HG03045 (cell line): ENCODE measurements at regions not wholly inside any gene's neighbourhood (a gene's known extent, or its start where the extent isn't known, plus 50 kb on each side); places are given as distances from the start of the nearest gene placed in this dataset.

ENCODE experiments used
- ATAC-seq: cut with Tn5 transposase; IDR thresholded peaks from one replicate; pipeline ENCODE4 v1.9.1; 2021; ENCODE audit warnings: mild to moderate bottlenecking, moderate library complexity; ENCODE audit not compliant: unreplicated experiment

DNA sequence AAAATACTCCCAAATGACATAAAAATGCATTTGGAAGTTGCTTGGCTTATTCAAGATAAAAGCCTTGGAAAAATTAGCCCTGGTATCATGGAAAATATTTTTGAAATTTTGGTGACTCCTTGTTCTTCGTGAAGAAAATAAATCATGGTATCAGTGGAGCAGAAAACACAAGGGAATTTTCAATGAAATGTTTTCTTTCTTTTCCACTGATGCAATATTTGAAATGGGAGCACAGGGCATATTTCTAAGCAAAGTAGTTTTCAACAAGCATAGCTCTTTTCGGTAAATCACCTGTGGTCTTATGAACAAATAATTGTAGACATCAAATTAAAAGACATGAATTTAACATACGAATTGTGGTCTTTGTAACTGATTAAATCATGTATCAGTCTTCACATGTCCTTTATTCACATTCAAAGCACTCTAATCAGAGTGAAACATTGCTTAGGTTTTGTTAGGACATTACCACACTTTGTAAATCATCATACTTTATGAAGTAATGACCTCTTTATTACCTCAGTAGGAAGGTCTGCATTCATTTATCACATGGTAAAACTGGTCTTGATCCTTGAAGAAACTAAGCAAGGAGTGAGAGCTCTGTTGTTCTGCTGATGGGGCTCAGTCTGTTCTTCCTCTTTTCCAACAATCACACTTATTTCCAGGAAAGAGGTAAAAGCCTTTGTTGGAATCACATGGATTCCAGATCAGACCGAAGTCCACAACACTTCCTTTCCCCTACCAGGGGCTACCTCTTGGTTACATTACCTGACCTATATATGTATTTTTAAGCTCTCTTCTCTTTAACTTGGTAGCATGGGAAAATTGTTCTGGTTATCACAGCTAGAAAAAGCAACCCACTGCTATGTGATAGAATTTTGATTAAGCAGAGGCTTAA lies 413.5 kb upstream of the THBS1 start:
- no peak for ATAC-seq

DNA sequence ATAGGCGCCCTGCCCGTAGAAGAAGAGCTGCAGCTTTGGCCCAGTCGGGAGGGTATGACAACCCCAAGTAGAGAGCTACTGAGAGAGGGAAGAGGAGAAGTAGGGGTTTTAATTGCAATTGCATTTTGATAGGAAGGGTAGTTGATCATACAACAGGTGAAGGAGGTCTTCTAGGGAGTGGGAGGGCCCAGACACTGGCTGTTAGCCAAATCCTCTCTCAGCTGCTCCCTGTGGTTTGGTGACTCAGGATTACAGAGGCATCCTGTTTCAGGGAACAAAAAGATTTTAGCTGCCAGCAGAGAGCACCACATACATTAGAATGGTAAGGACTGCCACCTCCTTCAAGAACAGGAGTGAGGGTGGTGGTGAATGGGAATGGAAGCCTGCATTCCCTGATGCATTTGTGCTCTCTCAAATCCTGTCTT lies 408.9 kb upstream of the THBS1 start:
- ATAC-seq: no peak

DNA sequence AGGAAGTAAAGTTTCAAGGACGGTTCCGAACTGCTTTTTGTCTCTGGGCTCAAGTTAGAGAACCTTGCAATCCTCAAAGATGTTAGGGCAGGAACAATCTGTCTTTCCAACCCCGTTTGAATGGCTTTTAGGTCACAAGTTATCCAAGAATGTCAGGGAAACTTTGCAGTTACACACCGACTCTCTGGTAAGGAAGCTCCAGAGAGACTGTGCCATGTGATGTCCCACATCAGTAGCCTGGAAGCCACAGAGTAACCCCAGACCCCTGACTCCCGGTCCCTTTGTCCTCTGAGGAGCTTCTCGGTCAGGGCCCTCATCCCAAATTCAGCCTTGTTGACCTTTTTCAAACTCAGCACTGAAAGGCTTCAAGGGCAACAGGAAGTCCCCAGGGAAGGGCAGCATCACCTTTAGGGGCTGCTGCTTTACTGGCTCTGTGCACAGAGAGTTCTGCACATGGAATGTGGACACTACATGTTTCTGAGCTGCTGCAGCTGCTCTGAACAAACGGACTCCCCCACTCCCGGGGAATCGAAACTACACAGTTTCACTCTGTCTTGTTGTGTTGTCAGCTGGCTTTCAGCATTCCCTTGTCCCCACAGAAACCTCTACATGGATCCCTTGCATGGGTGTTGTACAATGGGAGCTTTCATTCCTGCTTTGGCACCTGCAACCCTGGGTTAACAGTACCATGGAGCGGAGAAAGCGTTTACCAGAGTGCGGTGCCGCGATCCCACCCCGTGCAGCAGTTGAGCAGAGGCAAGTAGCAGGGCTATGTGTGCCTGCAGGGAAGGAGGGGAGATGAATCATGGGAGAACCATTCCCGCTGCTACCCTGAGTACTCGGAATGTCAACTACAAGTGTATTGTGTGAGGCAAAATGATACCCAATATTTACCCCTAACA lies 408.2 kb upstream of the THBS1 start:
- no peak for ATAC-seq

DNA sequence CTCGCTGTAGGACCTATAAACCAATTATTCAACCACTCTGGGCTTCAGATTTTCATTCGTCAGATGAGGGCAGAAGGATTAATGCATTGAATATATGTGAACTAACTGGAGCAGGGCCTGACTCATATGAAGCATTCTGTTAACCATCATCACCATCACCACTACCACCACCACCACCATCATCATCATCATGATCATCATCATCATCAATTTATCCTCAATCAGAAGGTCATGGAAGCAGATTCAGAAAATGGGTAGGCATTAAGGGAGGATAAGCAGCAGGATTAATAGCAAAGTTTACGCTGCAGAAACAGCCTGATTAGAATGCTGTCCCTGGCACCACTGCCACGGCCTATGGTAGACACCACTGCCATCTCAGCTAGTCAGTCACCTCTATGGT lies 407.5 kb upstream of the THBS1 start:
- no peak for ATAC-seq

DNA sequence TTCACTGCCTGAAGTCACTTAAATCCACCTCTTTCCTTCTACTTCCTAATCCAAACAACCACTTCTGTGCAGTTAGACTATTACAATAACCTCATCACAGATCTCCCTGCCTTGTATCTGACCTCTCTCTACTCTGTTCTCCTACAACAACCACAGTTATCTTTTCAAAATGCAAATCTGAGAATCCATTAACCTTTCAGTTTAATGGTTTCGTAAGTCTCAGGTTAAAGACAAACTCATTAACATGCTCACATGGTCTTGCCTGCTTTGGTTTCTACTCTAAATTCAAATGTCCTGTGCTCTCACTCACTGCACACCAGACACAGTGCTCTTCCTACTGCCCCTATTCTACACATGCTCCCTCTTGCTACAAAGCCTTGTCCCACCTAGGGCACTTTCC lies 406.5 kb upstream of the THBS1 start:
- no peak for ATAC-seq

DNA sequence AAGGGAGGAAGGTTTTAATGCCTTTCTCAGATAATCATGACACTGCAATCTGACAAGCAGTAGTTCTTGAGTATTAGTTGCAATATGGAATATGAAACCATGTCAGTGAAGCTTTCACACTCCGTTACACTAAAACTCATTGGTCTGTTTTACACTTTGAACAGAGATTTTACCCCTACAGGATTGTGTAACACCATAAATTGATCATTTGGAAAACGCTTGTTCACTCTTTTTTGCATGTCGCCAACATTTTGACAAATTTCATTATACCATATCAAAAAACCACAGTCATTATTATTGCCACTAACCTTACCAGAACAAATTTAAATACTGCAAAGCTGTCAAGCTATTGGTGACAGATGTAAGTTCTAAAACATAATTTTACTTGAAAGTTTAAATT lies 404.8 kb upstream of the THBS1 start:
- no peak for ATAC-seq

DNA sequence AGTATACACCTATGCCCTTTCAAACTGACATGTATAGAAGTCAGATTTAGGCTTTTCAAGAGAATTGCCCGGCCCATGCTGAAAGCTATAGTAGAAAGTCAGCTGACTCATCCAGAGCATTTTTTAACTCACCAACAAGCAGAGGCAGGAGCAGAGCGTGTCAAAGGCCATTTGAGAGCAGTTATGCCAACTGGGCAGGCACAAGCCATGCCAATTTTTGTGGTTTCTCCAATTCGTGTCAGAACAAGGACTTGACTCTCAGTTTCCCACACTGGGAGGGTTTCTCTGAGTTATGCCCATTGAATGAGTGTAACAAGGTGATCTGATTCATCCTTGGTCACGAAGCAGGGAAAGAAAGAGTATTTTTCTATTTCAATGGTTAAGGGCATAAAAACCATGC lies 403.3 kb upstream of the THBS1 start:
- ATAC-seq: no peak

DNA sequence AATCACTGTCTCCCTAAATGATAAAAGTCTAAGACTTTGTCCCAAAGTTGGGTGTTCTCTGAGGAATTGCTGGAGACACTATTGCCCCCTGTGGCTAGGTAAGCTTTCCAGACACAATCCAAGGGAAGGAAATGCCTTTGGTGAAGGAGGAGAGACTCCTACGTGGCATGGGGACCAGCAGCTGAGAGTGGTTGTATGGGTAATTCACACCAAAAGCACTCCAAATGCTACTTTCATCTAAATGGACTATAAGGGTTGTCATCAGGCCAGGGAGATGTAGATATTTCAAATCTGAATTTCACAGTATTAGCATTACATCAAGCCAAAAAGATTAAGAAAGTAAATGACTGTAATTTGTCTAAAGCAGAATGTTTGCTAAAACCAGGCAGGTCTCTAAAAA lies 400.8 kb upstream of the THBS1 start:
- ATAC-seq: no peak

DNA sequence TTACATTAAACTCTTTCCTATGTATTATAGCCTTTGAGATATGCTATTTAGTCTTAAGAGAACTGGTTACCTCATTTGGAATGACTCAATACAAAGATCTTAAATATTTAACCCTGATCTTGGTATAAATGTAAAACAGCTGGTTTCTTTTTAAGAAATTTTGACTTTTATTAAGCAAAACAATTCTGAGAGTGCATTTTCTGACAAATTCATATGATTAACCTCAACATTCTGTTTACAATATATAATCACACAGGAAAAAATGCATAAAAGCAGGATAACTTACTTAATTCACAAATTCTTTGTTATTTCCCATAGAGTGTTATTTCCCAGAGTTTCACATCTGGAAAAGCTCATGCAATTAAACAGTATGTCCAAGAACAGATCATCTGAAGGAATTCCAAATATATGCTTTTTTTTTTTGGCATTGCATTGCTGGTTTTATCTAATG lies 400.4 kb upstream of the THBS1 start:
- no peak for ATAC-seq

DNA sequence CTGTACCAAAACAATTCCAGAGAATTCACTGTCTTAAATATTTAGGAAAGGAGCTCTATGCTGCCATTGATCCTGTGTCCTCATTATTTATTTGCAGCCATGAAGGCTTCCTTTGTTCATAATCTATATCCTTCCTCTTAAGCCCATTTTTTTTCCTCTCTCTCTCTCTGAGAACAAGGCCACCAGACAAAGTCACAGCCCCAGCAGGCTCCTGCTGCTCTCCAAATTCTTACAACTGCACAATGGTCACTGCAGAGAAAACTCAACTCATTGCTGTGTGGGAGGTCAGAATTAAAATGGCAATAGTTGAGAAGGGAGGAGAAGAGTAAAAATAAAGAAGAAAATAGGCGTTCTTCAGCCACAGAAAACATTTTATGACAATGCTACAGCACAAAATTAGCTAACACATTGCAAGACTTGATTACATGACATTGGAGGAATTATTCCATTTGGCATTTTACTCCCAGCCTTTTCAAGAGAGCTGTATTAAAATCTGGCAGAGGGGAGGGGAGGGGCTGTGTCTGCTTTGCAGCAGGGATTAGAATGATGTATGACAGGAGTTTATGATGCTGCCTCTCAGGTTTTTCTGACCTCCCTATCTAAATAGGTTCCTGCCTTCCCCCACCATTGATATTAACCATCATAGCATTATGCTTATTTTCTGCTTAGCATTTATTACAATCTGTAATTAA lies 399.7 kb upstream of the THBS1 start:
- no peak for ATAC-seq

DNA sequence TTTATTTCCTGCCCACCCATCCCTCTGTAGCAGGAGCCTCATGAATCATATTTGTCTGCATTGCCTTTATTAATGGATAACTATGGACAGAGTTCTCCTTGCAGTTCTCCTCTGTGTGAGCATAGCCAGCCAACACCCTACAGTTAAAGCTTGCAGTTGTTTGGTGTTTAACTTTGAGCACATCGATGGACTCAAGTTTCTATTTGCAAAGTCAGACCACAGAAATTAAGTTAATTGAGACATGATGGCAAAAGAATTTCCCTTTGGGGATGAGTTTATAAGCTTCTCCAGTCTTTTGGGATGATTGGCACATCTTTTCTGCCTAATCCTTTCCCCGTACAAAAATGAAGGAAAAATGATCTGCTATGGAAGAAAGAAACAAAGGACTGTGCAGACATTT lies 398.9 kb upstream of the THBS1 start:
- no peak for ATAC-seq

DNA sequence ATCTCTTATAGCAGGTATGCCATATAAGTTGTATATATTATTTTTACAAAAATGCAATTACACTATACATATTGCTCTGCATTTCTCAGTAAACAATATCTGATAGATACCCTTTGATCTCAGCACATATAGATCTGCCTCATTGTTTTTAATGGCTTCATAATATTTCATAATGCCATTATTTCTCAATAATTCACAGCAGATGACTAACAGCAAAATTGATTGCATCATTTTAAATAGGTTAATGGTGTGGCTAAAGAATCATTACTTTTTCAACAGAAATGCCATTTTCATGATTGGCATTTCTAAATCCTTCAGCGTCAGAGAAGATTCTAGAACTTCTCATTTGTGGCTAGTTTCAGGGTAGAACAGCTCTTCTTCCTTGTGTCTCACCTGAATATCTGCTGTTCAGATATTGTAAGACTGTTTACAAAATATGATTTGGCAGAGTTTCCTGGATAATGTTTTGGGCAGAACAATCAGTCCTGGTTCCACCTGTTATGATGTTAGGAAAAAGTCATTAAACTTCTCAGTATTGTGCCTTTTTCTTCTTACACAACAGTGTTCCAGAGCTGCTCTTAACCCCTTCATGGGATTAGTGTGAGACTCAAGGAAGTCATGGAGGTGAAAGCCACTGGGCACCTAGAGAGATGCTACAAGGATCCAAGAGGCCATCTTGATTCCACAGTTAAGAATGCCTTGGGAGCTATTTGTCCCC lies 397.6 kb upstream of the THBS1 start:
- ATAC-seq: no peak

DNA sequence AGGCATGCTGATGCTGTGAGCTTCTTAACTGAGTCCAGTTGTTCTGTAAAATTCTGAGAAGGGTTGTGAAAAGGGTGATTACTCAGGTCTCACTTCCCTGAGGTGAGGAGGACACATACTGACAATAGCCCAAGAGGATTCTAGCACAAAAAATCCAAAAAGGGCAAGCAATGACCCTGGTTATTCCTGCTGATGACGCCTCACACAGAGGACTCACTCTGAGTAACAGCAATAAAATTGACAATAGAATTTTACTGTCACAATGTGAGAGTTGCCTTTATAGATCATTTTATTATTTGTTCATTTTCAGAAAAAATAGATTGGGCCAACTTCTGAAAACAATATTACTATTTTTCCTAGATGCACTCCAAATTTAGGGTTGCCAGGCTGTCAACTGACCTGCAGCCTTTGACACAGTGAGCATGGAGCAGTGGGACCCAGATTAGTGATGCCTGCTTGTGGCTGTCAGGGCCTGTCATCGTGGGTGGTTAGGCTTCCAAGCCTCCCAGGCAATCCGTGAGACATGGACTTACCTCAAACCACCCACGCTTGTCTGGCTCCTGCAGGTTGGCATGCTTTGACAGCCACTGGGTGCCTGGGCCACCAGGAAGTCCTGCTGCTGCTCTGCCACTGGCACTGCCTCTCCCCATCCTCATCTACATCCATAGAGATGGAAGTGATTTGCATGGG lies 396.0 kb upstream of the THBS1 start:
- no peak for ATAC-seq

DNA sequence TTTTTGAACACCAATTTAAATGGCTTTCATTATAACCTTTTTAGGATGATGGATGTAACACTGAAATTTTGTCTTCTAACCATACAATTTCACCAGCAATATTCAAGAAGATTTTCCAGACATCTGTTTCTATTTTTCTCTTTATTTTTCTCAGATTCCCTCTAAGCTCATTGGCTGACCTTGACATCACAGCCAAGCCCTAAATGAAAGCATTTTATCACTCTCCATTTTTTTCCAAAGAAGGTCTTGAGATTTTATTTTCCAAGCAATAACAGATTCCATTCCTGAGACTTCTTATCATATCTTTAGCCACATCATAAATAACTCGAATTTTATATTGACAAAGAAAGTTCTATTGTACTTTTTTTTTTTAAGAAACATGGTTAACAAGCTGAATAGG lies 392.6 kb upstream of the THBS1 start:
- no peak for ATAC-seq

DNA sequence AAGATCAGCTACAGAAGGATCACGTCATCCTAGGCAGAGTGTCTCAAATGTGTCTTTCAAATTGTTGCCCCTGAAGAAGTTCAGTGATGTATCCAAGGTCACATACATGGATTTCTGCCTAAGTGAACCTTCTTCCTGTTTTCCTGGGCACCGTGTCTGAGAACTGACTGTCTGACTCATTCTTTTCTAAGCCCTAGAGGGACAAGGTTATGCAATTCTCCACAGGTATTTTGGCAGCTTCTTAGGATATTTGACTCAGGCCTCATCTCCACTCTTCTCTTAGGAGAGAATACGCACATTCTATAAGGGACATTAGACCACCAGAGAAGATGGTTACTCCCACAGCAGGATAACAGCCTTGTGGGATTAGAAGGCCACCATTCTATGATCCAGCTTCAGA lies 391.9 kb upstream of the THBS1 start:
- no peak for ATAC-seq

DNA sequence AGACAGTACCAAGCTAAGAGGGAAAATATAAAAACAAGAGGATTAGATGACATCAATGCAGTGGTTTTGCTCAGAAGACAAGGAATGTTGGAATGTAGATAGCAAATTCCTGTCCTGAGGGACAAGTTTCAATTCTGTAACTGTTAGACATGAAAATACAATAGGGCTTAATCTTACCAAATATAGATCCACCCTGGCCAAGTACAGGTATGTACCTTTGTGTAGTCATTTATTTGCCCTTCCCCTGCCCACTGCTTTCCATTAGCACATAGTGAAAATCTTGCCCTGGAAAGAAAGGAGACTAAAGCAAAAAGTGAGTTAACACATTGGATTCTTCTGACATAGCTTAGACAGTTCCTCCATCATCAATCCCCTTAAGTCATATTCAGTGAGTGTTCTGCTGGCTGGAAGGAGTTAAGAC lies 389.0 kb upstream of the THBS1 start:
- no peak for ATAC-seq

DNA sequence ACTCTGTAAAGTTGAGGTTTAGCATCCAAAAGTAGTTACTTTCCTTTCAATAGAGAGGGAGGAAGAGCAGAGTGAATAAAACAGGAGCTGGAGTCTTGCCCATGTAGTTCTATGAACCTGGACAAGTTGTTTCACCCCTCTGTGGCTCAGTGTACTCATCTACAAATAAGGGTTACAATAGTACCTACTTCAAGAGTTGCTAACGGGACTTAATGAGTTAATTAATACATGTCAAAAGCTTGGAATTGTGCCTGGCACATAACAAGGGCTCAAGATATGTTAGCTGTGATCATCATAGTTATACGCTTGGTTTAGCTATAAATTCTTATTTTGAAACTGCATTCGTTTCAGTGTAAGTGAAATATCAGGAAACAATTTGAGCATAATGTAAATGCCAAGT lies 388.5 kb upstream of the THBS1 start:
- ATAC-seq: no peak

DNA sequence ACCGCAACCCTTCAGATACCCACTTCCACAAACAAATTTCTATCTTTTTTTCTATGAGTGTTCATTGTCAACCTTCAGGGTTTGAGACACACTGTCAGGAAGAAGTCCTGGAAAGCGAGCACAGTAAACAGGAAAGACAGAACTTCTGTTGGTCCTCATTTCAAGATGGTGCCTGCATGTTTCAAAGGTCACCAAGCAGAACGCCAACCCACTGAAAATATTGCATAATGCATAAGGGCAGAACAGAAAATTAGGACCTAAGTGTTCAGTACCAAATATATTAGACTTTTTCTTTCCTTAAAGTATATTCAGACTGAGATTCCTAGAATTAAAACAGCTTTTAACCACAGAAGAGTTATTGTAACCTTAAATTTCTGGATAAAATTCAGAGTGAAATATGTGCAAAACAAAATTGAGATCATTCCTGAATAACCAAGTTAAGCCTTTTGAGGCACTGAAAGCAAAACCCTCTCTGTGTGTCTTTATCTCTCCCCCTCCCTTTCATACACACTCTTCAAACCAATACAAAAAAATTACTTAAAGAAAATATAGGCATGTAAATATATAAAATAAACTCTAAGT lies 387.8 kb upstream of the THBS1 start:
- ATAC-seq: no peak

DNA sequence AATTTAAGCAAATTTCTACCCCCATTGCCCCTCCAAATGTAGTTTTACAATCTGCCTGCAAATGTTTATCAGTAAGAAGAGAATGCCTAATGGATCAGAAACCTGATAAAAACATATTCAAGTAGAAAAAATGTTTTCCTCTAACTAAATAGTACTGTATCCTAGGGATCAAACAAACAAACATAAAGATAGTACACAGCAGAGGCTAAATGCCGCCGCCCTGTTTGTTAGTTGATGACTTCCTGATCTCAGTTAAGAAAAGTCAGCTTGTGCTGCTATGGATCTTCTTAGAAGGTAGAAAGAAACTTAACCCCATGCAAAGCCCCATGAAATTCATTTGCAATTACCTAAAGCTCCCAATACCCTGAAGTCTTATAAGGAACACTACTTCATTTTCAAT lies 387.3 kb upstream of the THBS1 start:
- no peak for ATAC-seq
